H9 (cell line): ENCODE measurements at regions not wholly inside any gene's neighbourhood (a gene's known extent, or its start where the extent isn't known, plus 50 kb on each side); places are given as distances from the start of the nearest gene placed in this dataset.

Source experiments
- DNase-seq: peaks from one replicate; pipeline ENCODE4 v3.0.0-alpha.2; 2017
- H2AFZ ChIP-seq: one replicate; pipeline ENCODE4 v1.6.1; 2013; ENCODE audit warnings: mild to moderate bottlenecking, low read length, control low read depth, moderate library complexity
- H2AK5ac ChIP-seq: 2 replicates; pipeline ENCODE4 v1.6.1; 2013; ENCODE audit warnings: low read length, control low read depth, mixed read lengths; ENCODE audit not compliant: insufficient read length
- H2BK120ac ChIP-seq: one replicate; pipeline ENCODE4 v1.6.1; 2013; ENCODE audit warnings: low read depth, mild to moderate bottlenecking, low read length, control low read depth, inconsistent platforms; ENCODE audit not compliant: poor library complexity, severe bottlenecking
- H2BK12ac ChIP-seq: 2 replicates; pipeline ENCODE4 v1.6.1; 2013; ENCODE audit warnings: low read length, control low read depth, mixed read lengths, low read depth; ENCODE audit not compliant: insufficient read length
- H2BK15ac ChIP-seq: 2 replicates; pipeline ENCODE4 v1.6.1; 2013; ENCODE audit warnings: low read depth, low read length, control low read depth
- H2BK20ac ChIP-seq: one replicate; pipeline ENCODE4 v1.6.1; 2013; ENCODE audit warnings: low read depth, mild to moderate bottlenecking, low read length, control low read depth, inconsistent platforms; ENCODE audit not compliant: poor library complexity, severe bottlenecking
- H2BK5ac ChIP-seq: 2 replicates; pipeline ENCODE4 v1.6.1; 2013; ENCODE audit warnings: low read length, control low read depth, mixed read lengths; ENCODE audit not compliant: insufficient read length
- H3K14ac ChIP-seq: 2 replicates; pipeline ENCODE4 v1.6.1; 2013; ENCODE audit warnings: low read length, control low read depth; ENCODE audit not compliant: insufficient read depth
- H3K18ac ChIP-seq: 2 replicates; pipeline ENCODE4 v1.6.1; 2013; ENCODE audit warnings: low read depth, mild to moderate bottlenecking, mixed read lengths, low read length, control low read depth; ENCODE audit not compliant: insufficient read length
- H3K23ac ChIP-seq: 2 replicates; pipeline ENCODE4 v1.6.1; 2013; ENCODE audit warnings: low read length, control low read depth, mixed read lengths, low read depth; ENCODE audit not compliant: insufficient read length
- H3K23me2 ChIP-seq: 2 replicates; pipeline ENCODE4 v1.6.1; 2013; ENCODE audit warnings: low read depth, mild to moderate bottlenecking, mixed read lengths, low read length, control low read depth; ENCODE audit not compliant: insufficient read length, poor library complexity, severe bottlenecking
- H3K27ac ChIP-seq: 2 replicates; pipeline ENCODE4 v1.5.1; 2013; ENCODE audit warnings: low read length, control low read depth, mixed read lengths, low read depth; ENCODE audit not compliant: insufficient read length
- H3K27me3 ChIP-seq: 2 replicates; pipeline ENCODE4 v1.6.1; 2013; ENCODE audit warnings: low read length, control low read depth, inconsistent platforms; ENCODE audit not compliant: insufficient read depth
- H3K4ac ChIP-seq: 2 replicates; pipeline ENCODE4 v1.6.1; 2013; ENCODE audit warnings: low read depth, mild to moderate bottlenecking, control low read depth, inconsistent platforms, low read length, moderate library complexity
- H3K4me1 ChIP-seq: 2 replicates; pipeline ENCODE4 v1.6.1; 2013; ENCODE audit warnings: low read length, control low read depth, inconsistent platforms; ENCODE audit not compliant: insufficient read depth
- H3K4me2 ChIP-seq: 2 replicates; pipeline ENCODE4 v1.6.1; 2013; ENCODE audit warnings: low read length, control low read depth, mixed read lengths; ENCODE audit not compliant: insufficient read length, insufficient read depth
- H3K56ac ChIP-seq: 2 replicates; pipeline ENCODE4 v1.6.1; 2013; ENCODE audit warnings: low read depth, mild to moderate bottlenecking, mixed read lengths, low read length, control low read depth; ENCODE audit not compliant: insufficient read length
- H3K79me1 ChIP-seq: 2 replicates; pipeline ENCODE4 v1.6.1; 2013; ENCODE audit warnings: low read depth, mild to moderate bottlenecking, moderate library complexity, low read length, control low read depth, inconsistent platforms; ENCODE audit not compliant: insufficient read depth, poor library complexity, severe bottlenecking
- H3K79me2 ChIP-seq: 2 replicates; pipeline ENCODE4 v1.6.1; 2013; ENCODE audit warnings: low read length, control low read depth, inconsistent platforms; ENCODE audit not compliant: insufficient read depth
- H3K9ac ChIP-seq: 2 replicates; pipeline ENCODE4 v1.6.1; 2013; ENCODE audit warnings: low read length, control low read depth, mixed read lengths; ENCODE audit not compliant: insufficient read length; ENCODE audit errors: extremely low read depth
- H3K9me3 ChIP-seq: one replicate; pipeline ENCODE4 v1.6.1; 2013; ENCODE audit warnings: low read depth, low read length, inconsistent platforms; ENCODE audit not compliant: control insufficient read depth
- H3T11ph ChIP-seq: one replicate; pipeline ENCODE4 v1.6.1; 2013; ENCODE audit warnings: mild to moderate bottlenecking, low read length, control low read depth, inconsistent platforms
- H4K20me1 ChIP-seq: one replicate; pipeline ENCODE4 v1.6.1; 2013; ENCODE audit not compliant: control insufficient read depth, insufficient read length, insufficient read depth
- H4K5ac ChIP-seq: 2 replicates; pipeline ENCODE4 v1.6.1; 2013; ENCODE audit warnings: low read depth, mild to moderate bottlenecking, mixed read lengths, low read length, control low read depth; ENCODE audit not compliant: insufficient read length
- H4K8ac ChIP-seq: replicated peaks from 2 replicates; pipeline ENCODE4 v1.6.1; 2013; ENCODE audit warnings: low read length, control low read depth, mixed read lengths, low read depth; ENCODE audit not compliant: insufficient read length
- H4K91ac ChIP-seq: 2 replicates; pipeline ENCODE4 v1.6.1; 2013; ENCODE audit warnings: low read depth, mild to moderate bottlenecking, moderate library complexity, mixed read lengths, low read length, control low read depth; ENCODE audit not compliant: insufficient read length
- H3K27ac Mint-ChIP-seq, 3 experiments: 2 replicates in 2 of 3; 3 replicates in 1 of 3; pipeline ENCODE4 v1.8.0; 2020 to 2021; ENCODE audit warnings: mixed read lengths in 3 of 3, mild to moderate bottlenecking in 1 of 3, moderate library complexity in 1 of 3
- H3K27me3 Mint-ChIP-seq: 2 replicates; pipeline ENCODE4 v1.8.0; 2021; ENCODE audit warnings: low read depth, mild to moderate bottlenecking, moderate library complexity, mixed read lengths
- H3K36me3 Mint-ChIP-seq, 3 experiments: 2 replicates in 2 of 3; 3 replicates in 1 of 3; pipeline ENCODE4 v1.8.0; 2020 to 2021; ENCODE audit warnings: low read depth in 3 of 3, mixed read lengths in 3 of 3; ENCODE audit not compliant: insufficient read depth in 1 of 3
- H3K4me1 Mint-ChIP-seq, 2 experiments: 2 replicates each; pipeline ENCODE4 v1.8.0; 2020; ENCODE audit warnings: mixed read lengths in 2 of 2
- H3K4me3 Mint-ChIP-seq, 2 experiments: 2 replicates in 1 of 2; 3 replicates in 1 of 2; pipeline ENCODE4 v1.8.0; 2020 to 2021; ENCODE audit warnings: mild to moderate bottlenecking in 2 of 2, mixed read lengths in 2 of 2, moderate library complexity in 1 of 2
- H3K9me3 Mint-ChIP-seq, 2 experiments: 2 replicates in 1 of 2; 3 replicates in 1 of 2; pipeline ENCODE4 v1.8.0; 2020; ENCODE audit warnings: mild to moderate bottlenecking in 2 of 2, mixed read lengths in 2 of 2, moderate library complexity in 1 of 2
- WGBS: extraction: QIAGEN DNeasy Blood & Tissue Kit; methylation state at CpG from one replicate; pipeline ENCODE4 v1.1.7; 2013; ENCODE audit warnings: missing lambda C conversion rate, low lambda C conversion rate, mixed read lengths; ENCODE audit not compliant: insufficient read length; ENCODE audit errors: extremely low coverage; 5-methylcytosine and 5-hydroxymethylcytosine counted together
- TF ChIP-seq, protein P1 (sequence below): fragments of 200-600 bp; sonication (generic); conservative IDR thresholded peaks from 3 replicates; pipeline ENCODE4 v1.8.0; 2021; ENCODE audit warnings: antibody characterized with exemption, mild to moderate bottlenecking

DNA sequence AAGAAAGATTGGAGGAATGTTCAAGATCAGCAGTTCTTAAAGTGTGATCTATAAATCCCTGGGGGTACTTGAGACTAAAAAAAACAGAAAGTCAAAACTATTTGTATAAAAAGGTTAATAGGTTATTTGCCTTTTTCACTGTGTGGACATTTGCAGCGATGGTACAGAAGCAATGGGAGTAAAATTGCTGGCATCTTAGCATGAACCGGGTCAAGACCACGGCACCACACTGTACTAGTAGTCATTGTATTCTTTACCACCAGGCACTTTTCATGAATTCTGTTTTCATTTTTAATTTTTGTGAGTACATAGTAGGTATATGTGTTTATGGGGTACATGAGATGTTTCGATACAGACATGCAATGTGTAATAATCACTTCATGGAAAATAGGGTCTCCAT is 126.2 kb downstream of the IPO8 start:
- H2BK20ac ChIP-seq: no peak overlapping the region
- H3K27me3 ChIP-seq: no peaks in the 10 kb centered on the region
- no peak overlapping the region for H3K56ac ChIP-seq
- no peak overlapping the region for H3K14ac ChIP-seq
- no peak overlapping the region for H3T11ph ChIP-seq
- H4K5ac ChIP-seq: no peak overlapping the region
- no peak overlapping the region for H4K91ac ChIP-seq
- no peak overlapping the region for H2BK12ac ChIP-seq
- no peak overlapping the region for H2BK120ac ChIP-seq
- no peaks in the 10 kb centered on the region for H4K20me1 ChIP-seq
- H3K4me3 Mint-ChIP-seq: no peak overlapping the region
- H3K4me1 ChIP-seq: no peaks in the 10 kb centered on the region
- no peak overlapping the region for H3K18ac ChIP-seq
- H3K4ac ChIP-seq: no peak overlapping the region
- no CpG with 5 or more reads among the region's 4 CpGs for WGBS
- no peak for DNase-seq
- H3K79me2 ChIP-seq: no peaks in the 10 kb centered on the region
- H3K9me3 ChIP-seq: no peaks in the 10 kb centered on the region
- no peaks in the 10 kb centered on the region for H3K4me1 Mint-ChIP-seq
- no peak overlapping the region for H3K9ac ChIP-seq
- no peak overlapping the region for H2BK15ac ChIP-seq
- H3K4me2 ChIP-seq: no peak overlapping the region
- no peak overlapping the region for H2BK5ac ChIP-seq
- no peaks in the 10 kb centered on the region for H3K23me2 ChIP-seq
- no peak overlapping the region for H4K8ac ChIP-seq
- H3K27ac ChIP-seq: no peak overlapping the region
- H3K23ac ChIP-seq: no peak overlapping the region
- H3K79me1 ChIP-seq: no peaks in the 10 kb centered on the region
- 0 out of 2 replicates have a peak, but pooled peaks cover 1% of the 10 kb centered on the region for H3K27me3 Mint-ChIP-seq
- peaks cover 0 to 4% of the 10 kb centered on the region in 2 experiments; a peak in 2 of 5 replicates for H3K9me3 Mint-ChIP-seq
- TF ChIP-seq, protein P1, sequence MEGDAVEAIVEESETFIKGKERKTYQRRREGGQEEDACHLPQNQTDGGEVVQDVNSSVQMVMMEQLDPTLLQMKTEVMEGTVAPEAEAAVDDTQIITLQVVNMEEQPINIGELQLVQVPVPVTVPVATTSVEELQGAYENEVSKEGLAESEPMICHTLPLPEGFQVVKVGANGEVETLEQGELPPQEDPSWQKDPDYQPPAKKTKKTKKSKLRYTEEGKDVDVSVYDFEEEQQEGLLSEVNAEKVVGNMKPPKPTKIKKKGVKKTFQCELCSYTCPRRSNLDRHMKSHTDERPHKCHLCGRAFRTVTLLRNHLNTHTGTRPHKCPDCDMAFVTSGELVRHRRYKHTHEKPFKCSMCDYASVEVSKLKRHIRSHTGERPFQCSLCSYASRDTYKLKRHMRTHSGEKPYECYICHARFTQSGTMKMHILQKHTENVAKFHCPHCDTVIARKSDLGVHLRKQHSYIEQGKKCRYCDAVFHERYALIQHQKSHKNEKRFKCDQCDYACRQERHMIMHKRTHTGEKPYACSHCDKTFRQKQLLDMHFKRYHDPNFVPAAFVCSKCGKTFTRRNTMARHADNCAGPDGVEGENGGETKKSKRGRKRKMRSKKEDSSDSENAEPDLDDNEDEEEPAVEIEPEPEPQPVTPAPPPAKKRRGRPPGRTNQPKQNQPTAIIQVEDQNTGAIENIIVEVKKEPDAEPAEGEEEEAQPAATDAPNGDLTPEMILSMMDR: no peak
- H3K27ac Mint-ChIP-seq: no peak overlapping the region
- H2AK5ac ChIP-seq: no peak overlapping the region
- H3K36me3 Mint-ChIP-seq: no peaks in the 10 kb centered on the region
- H2AFZ ChIP-seq: no peak overlapping the region
